Natural killer cell (primary cell): ENCODE measurements at regions not wholly inside any gene's neighbourhood (a gene's known extent, or its start where the extent isn't known, plus 50 kb on each side); places are given as distances from the start of the nearest gene placed in this dataset.

ENCODE experiments used
- ATAC-seq, 3 donors: fragments of 150-1000 bp in 2 of 3; fragments of 200-7000 bp in 1 of 3; cut with Tn5 transposase; 1 replicate in 1 of 3; 2 replicates in 2 of 3; pipeline ENCODE4 v1.10.0; 2021; ENCODE audit warnings: mild to moderate bottlenecking in 2 of 3, moderate library complexity in 2 of 3
- DNase-seq, 2 donors: peaks; one replicate each; pipeline versions ENCODE4 v3.0.0 to v3.0.0-alpha.2; 2013 to 2021; ENCODE audit warnings: mixed read lengths in 1 of 2
- H3K27ac ChIP-seq: one replicate; pipeline ENCODE4 v1.5.1; 2013; ENCODE audit warnings: mild to moderate bottlenecking, low read length
- H3K27me3 ChIP-seq: one replicate; pipeline ENCODE4 v1.6.1; 2013; ENCODE audit warnings: low read length; ENCODE audit not compliant: control insufficient read depth, insufficient read depth
- H3K36me3 ChIP-seq: one replicate; pipeline ENCODE4 v1.6.1; 2013; ENCODE audit warnings: low read length; ENCODE audit not compliant: control insufficient read depth, insufficient read depth
- H3K4me1 ChIP-seq: one replicate; pipeline ENCODE4 v1.6.1; 2013; ENCODE audit warnings: low read length; ENCODE audit not compliant: control insufficient read depth, insufficient read depth
- H3K4me3 ChIP-seq: one replicate; pipeline ENCODE4 v1.5.1; 2013; ENCODE audit warnings: low read length
- H3K9me3 ChIP-seq: one replicate; pipeline ENCODE4 v1.6.1; 2013; ENCODE audit warnings: low read length; ENCODE audit not compliant: control insufficient read depth, insufficient read depth
- H3K27ac Mint-ChIP-seq, 2 donors: one replicate each; pipeline ENCODE4 v1.8.0; 2022; ENCODE audit warnings: mild to moderate bottlenecking in 2 of 2, mixed read lengths in 2 of 2, moderate library complexity in 1 of 2
- H3K27me3 Mint-ChIP-seq, 2 donors: one replicate each; pipeline ENCODE4 v1.8.0; 2022; ENCODE audit warnings: low read depth in 2 of 2, mixed read lengths in 2 of 2
- H3K36me3 Mint-ChIP-seq: one replicate; pipeline ENCODE4 v1.8.0; 2022; ENCODE audit warnings: mixed read lengths
- H3K4me1 Mint-ChIP-seq, 2 donors: one replicate each; pipeline ENCODE4 v1.8.0; 2022; ENCODE audit warnings: mixed read lengths in 2 of 2
- H3K4me3 Mint-ChIP-seq: one replicate; pipeline ENCODE4 v1.8.0; 2022; ENCODE audit warnings: mild to moderate bottlenecking, moderate library complexity, mixed read lengths
- H3K9me3 Mint-ChIP-seq, 2 donors: one replicate each; pipeline ENCODE4 v1.8.0; 2022; ENCODE audit warnings: mixed read lengths in 2 of 2
- WGBS: methylation state at CpG from one replicate; pipeline ENCODE4 v1.1.7; 2013; ENCODE audit warnings: missing lambda C conversion rate; ENCODE audit not compliant: insufficient coverage; 5-methylcytosine and 5-hydroxymethylcytosine counted together
- intact Hi-C: fragments of 100-400 bp; cut with micrococcal nuclease; formaldehyde crosslinking; loops from one replicate; pipeline ENCODE4 v1.14.2; 2022
- TF ChIP-seq, protein P1 (sequence below): fragments of 200-600 bp; IDR thresholded peaks from one replicate; pipeline ENCODE4 v1.8.0; 2022; ENCODE audit warnings: antibody characterized with exemption

DNA sequence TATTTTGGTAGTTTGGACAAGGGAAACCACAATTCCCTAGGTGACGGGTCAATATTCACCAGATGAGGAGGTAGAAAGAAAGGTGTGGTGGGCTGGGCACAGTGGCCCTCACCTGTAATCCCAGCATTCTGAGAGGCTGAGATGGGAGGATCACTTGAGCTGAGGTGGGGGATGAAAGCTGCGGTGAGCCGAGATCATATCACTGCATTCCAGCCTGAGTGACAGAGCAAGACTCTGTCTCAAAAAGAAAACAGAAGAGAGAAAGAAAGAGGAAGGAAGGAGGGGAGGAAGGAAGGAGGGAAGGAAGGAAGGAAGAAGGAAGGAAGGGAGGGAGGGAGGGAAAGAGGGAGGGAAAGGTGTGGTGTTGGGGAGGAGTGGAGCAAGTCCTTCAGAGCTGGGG, 56.1 kb upstream of the RNF7 start:
- peaks cover 27 to 31% of the 10 kb centered on the region in 2 donors for H3K4me1 Mint-ChIP-seq
- intact Hi-C loops = no loop called here
- H3K27ac Mint-ChIP-seq = no peak overlapping the region
- H3K9me3 Mint-ChIP-seq = no peaks in the 10 kb centered on the region
- no peak for ATAC-seq
- no peak overlapping the region for H3K4me3 Mint-ChIP-seq
- H3K4me3 ChIP-seq = no peak overlapping the region
- 43% methylated on average over 3 of the region's 3 CpGs for WGBS
- no peaks in the 10 kb centered on the region for H3K36me3 ChIP-seq
- H3K36me3 Mint-ChIP-seq = no peaks in the 10 kb centered on the region
- no peak overlapping the region for H3K27ac ChIP-seq
- peaks cover 11% of the 10 kb centered on the region for H3K4me1 ChIP-seq
- H3K27me3 ChIP-seq = no peaks in the 10 kb centered on the region
- H3K27me3 Mint-ChIP-seq = peaks cover 2 to 4% of the 10 kb centered on the region in 2 donors
- no peak for DNase-seq
- TF ChIP-seq, protein P1, sequence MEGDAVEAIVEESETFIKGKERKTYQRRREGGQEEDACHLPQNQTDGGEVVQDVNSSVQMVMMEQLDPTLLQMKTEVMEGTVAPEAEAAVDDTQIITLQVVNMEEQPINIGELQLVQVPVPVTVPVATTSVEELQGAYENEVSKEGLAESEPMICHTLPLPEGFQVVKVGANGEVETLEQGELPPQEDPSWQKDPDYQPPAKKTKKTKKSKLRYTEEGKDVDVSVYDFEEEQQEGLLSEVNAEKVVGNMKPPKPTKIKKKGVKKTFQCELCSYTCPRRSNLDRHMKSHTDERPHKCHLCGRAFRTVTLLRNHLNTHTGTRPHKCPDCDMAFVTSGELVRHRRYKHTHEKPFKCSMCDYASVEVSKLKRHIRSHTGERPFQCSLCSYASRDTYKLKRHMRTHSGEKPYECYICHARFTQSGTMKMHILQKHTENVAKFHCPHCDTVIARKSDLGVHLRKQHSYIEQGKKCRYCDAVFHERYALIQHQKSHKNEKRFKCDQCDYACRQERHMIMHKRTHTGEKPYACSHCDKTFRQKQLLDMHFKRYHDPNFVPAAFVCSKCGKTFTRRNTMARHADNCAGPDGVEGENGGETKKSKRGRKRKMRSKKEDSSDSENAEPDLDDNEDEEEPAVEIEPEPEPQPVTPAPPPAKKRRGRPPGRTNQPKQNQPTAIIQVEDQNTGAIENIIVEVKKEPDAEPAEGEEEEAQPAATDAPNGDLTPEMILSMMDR = no peak
- H3K9me3 ChIP-seq = no peaks in the 10 kb centered on the region

DNA sequence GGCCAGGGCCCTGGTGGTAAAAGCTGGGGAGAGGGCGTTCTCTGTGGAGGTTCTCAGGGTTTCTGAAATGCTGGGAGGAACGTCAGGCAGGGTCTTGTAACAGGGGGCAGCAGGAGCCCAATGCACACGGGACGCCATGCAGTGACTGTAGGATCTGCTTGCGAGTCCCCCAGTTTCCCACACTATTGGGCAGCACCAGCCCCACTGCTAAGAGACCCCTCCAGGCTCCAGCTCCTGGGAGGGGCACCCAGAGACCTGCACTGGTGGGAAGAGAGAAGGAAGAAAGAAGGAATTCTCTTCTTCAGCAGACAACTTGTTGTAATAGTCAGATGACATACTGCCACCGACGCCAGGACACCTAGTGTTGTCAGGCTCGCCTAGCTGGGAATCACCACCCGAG, 55.2 kb upstream of the RNF7 start:
- Mint-ChIP-seq H3K27ac (no peak overlapping the region), H3K9me3 (no peaks in the 10 kb centered on the region), H3K4me1 (peaks cover 28 to 33% of the 10 kb centered on the region in 2 donors), H3K27me3 (peaks cover 0 to 2% of the 10 kb centered on the region in 2 donors), H3K36me3 (no peaks in the 10 kb centered on the region), H3K4me3 (no peak overlapping the region)
- no peak overlapping the region for H3K27ac ChIP-seq
- 96% methylated on average over 9 of the region's 9 CpGs for WGBS
- no peaks in the 10 kb centered on the region for H3K27me3 ChIP-seq
- TF ChIP-seq, protein P1 = no peak
- H3K9me3 ChIP-seq = no peaks in the 10 kb centered on the region
- H3K36me3 ChIP-seq = no peaks in the 10 kb centered on the region
- no peak overlapping the region for H3K4me3 ChIP-seq
- ATAC-seq (no peak), DNase-seq (no peak)
- intact Hi-C loops = no loop called here
- peaks cover 12% of the 10 kb centered on the region for H3K4me1 ChIP-seq

DNA sequence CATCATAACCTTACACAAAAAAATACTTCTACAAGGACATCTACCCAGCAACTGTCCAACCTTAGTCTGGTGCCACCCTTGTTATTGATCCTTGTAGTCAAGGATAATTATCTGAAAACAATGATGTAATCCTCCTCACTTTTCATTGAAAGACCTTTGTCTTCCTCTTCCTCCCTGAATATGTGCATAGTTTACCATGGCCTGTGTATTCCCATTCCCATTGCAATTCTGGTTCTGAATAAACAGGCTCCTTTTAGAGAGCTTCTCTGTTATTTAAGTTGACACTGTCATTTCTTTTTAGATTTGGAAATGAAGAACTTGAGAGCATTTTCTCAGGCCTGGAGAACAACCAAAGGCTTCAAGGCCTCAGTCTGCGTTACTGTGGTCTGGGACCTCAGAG, 53.3 kb upstream of the RNF7 start:
- TF ChIP-seq, protein P1 = no peak
- no peak for ATAC-seq
- intact Hi-C loops = no loop called here
- no peak overlapping the region for H3K4me3 ChIP-seq
- Mint-ChIP-seq H3K4me3 (no peak overlapping the region), H3K9me3 (no peaks in the 10 kb centered on the region), H3K27ac (no peak overlapping the region), H3K27me3 (peaks cover 0 to 2% of the 10 kb centered on the region in 2 donors), H3K36me3 (no peaks in the 10 kb centered on the region), H3K4me1 (peaks cover 28 to 30% of the 10 kb centered on the region in 2 donors)
- H3K9me3 ChIP-seq = no peaks in the 10 kb centered on the region
- WGBS = 93% methylated on average over 1 of the region's 1 CpG
- DNase-seq = no peak
- H3K27ac ChIP-seq = no peak overlapping the region
- H3K36me3 ChIP-seq = no peaks in the 10 kb centered on the region
- no peaks in the 10 kb centered on the region for H3K27me3 ChIP-seq
- peaks cover 12% of the 10 kb centered on the region for H3K4me1 ChIP-seq
